ENCODE measurements at regions not wholly inside any gene's neighbourhood (a gene's known extent, or its start where the extent isn't known, plus 50 kb on each side); places are given as distances from the start of the nearest gene placed in this dataset.
A peak's percentile ranks its signal among the peaks of the same experiment; 100 is the strongest.

GRCh38 chr4:163582703-163583102 lies 88.2 kb downstream of the TMA16 start:
- Histone ChIP-seq H3K9me3 (ENCODE audit: insufficient read depth in 2 of 2, low read depth in 1 of 2, low read length in 1 of 2) (peaks cover 2 to 5% of the 10 kb centered on the region in 2 experiments; a peak in 1 of 4 replicates), H3K4me1 (replicated peaks in 1 of 4; ENCODE audit: control insufficient read depth in 3 of 4, insufficient read depth in 4 of 4, low read length in 3 of 4) (no peaks in the 10 kb centered on the region), H3K4me3 (ENCODE audit: extremely low read depth in 1 of 4, insufficient read depth in 2 of 4, low read depth in 3 of 4, low read length in 4 of 4) (no peak overlapping the region), H3K9ac (replicated peaks in 1 of 4; ENCODE audit: extremely low read depth in 1 of 4, low read depth in 3 of 4, low read length in 3 of 4) (no peak overlapping the region), H3K36me3 (ENCODE audit: control insufficient read depth in 2 of 4, insufficient read depth in 4 of 4, low read length in 3 of 4) (no peaks in the 10 kb centered on the region), H3K4ac (replicated peaks; ENCODE audit: insufficient read length, low read depth, low read length) (no peak overlapping the region), H3K79me1 (ENCODE audit: low read depth, low read length) (no peaks in the 10 kb centered on the region), H2BK15ac (ENCODE audit: low read length) (no peak overlapping the region), H4K5ac (ENCODE audit: insufficient read length, low read depth, low read length) (no peak overlapping the region), H3K23me2 (ENCODE audit: low read depth, low read length) (no peaks in the 10 kb centered on the region), H4K20me1 (replicated peaks in 1 of 2; ENCODE audit: control insufficient read depth in 1 of 2, insufficient read depth in 2 of 2, low read length in 2 of 2) (no peaks in the 10 kb centered on the region), H3K14ac (ENCODE audit: insufficient read length) (no peak overlapping the region), H2BK12ac (ENCODE audit: low read depth, low read length) (no peak overlapping the region), H2BK20ac (ENCODE audit: low read length) (no peak overlapping the region), H2AK5ac (ENCODE audit: low read depth, low read length) (no peak overlapping the region), H4K8ac (ENCODE audit: extremely low read depth, insufficient read depth, low read length) (no peak overlapping the region), H2AFZ (ENCODE audit: low read length) (0 out of 2 replicates have a peak overlapping the region, but pooled peaks have one; percentile 50), H2BK5ac (ENCODE audit: low read depth, low read length) (no peak overlapping the region), H3K79me2 (ENCODE audit: control insufficient read depth in 1 of 2, insufficient read depth in 2 of 2, low read length in 2 of 2) (no peaks in the 10 kb centered on the region), H3K27me3 (replicated peaks in 1 of 4; ENCODE audit: control insufficient read depth in 3 of 4, extremely low read depth in 1 of 4, insufficient read depth in 3 of 4, low read length in 3 of 4) (no peaks in the 10 kb centered on the region), H3K4me2 (ENCODE audit: insufficient read depth in 1 of 2, low read depth in 2 of 2, low read length in 2 of 2) (no peak overlapping the region), H2BK120ac (replicated peaks; ENCODE audit: low read depth, low read length) (no peak overlapping the region), H3K18ac (ENCODE audit: extremely low read depth, low read length) (no peak overlapping the region), H4K91ac (replicated peaks; ENCODE audit: insufficient read length, low read length) (no peak overlapping the region), H3K23ac (ENCODE audit: insufficient read length) (no peak overlapping the region), H3K27ac (ENCODE audit: low read depth, low read length) (no peak overlapping the region), H3K56ac (replicated peaks; ENCODE audit: insufficient read length, low read depth, low read length) (no peak overlapping the region)
- 89% methylated on average over 2 of the region's 2 CpGs; no CpG with 5 or more reads in 1 of the 2 experiments for WGBS, 2 experiments (ENCODE audit: extremely low coverage in 1 of 2, insufficient coverage in 1 of 2, insufficient read length in 1 of 2, insufficient replicate concordance in 2 of 2, low coverage in 1 of 2, low lambda C conversion rate in 2 of 2, missing lambda C conversion rate in 1 of 2)
- TF ChIP-seq CHD2 (IDR thresholded peaks at IDR 0.05; ENCODE audit: low read length) (no peak), SUZ12 (IDR thresholded peaks at IDR 0.05; ENCODE audit: low read length) (no peak), BACH1 (IDR thresholded peaks at IDR 0.05; ENCODE audit: low read length) (no peak), SP4 (IDR thresholded peaks at IDR 0.05; ENCODE audit: low read length) (no peak)
- FAIRE-seq (no peak), DNase-seq (ENCODE audit: low read depth in 1 of 2, low spot score in 2 of 2) (no peak)
- ChIA-PET CTCF (ENCODE audit: partially characterized antibody) (no interaction called here), POLR2A (ENCODE audit: partially characterized antibody) (no interaction called here)

Data from H1 (cell line).